ENCODE measurements at regions not wholly inside any gene's neighbourhood (a gene's known extent, or its start where the extent isn't known, plus 50 kb on each side); places are given as distances from the start of the nearest gene placed in this dataset.

GRCh38 chr5:89929834-89930233 lies 479.7 kb downstream of the CETN3 start:
- no peaks in the 10 kb centered on the region for H3K27me3 ChIP-seq (ENCODE audit: insufficient read depth, low read depth, low read length)
- H4K20me1 ChIP-seq (ENCODE audit: insufficient read depth), result no peaks in the 10 kb centered on the region
- no peaks in the 10 kb centered on the region for H3F3A ChIP-seq (ENCODE audit: insufficient read depth, low read length, poor library complexity, severe bottlenecking)
- H3K9ac ChIP-seq (ENCODE audit: low read length), result no peak overlapping the region
- H3K79me2 ChIP-seq (replicated peaks; ENCODE audit: insufficient read depth, low read length), result no peaks in the 10 kb centered on the region
- H3K27ac ChIP-seq (ENCODE audit: low read length), result no peak overlapping the region
- no peak overlapping the region for H2AFZ ChIP-seq (ENCODE audit: low read depth, low read length)
- no peak overlapping the region for H3K4me3 ChIP-seq (ENCODE audit: low read length)
- H3K4me2 ChIP-seq (ENCODE audit: low read length), result no peak overlapping the region
- no peaks in the 10 kb centered on the region for H3K36me3 ChIP-seq (ENCODE audit: insufficient read depth, low read length)
- no peak for TF ChIP-seq TAF1 (IDR thresholded peaks at IDR 0.05; ENCODE audit: low read depth)
- no peak for TF ChIP-seq POLR2AphosphoS5 (IDR thresholded peaks at IDR 0.05)
- TF ChIP-seq RAD21 (conservative IDR thresholded peaks at IDR 0.05), result no peak
- TF ChIP-seq SMC3 (conservative IDR thresholded peaks at IDR 0.05; ENCODE audit: poor library complexity), result no peak
- TF ChIP-seq EP300 (conservative IDR thresholded peaks at IDR 0.05; ENCODE audit: poor library complexity, severe bottlenecking), result no peak
- no peak for TF ChIP-seq CTCF (IDR thresholded peaks at IDR 0.05; ENCODE audit: poor library complexity, severe bottlenecking)
- TF ChIP-seq EZH2 (IDR thresholded peaks at IDR 0.05; ENCODE audit: borderline replicate concordance, insufficient read depth, low read length, poor library complexity, severe bottlenecking), result no peak
- no peak for TF ChIP-seq REST (IDR thresholded peaks at IDR 0.05; ENCODE audit: borderline replicate concordance)
- no peak for TF ChIP-seq MXI1 (conservative IDR thresholded peaks at IDR 0.05; ENCODE audit: poor library complexity, severe bottlenecking)
- no peaks in the 10 kb centered on the region for H3K9me2 ChIP-seq (ENCODE audit: insufficient read depth, low read length)
- no peaks in the 10 kb centered on the region for H3K9me3 ChIP-seq (ENCODE audit: low read length)

GRCh38 chr5:89929173-89929572 lies 480.4 kb downstream of the CETN3 start:
- no peak overlapping the region for H3K9ac ChIP-seq (ENCODE audit: low read length)

More at GRCh38 chr5:89929173-89929572, 480.4 kb downstream of the CETN3 start:
- Histone ChIP-seq H3K4me3 (ENCODE audit: low read length) (no peak overlapping the region), H3K79me2 (replicated peaks; ENCODE audit: insufficient read depth, low read length) (no peaks in the 10 kb centered on the region), H3K9me3 (ENCODE audit: low read length) (no peaks in the 10 kb centered on the region), H3K27me3 (ENCODE audit: insufficient read depth, low read depth, low read length) (no peaks in the 10 kb centered on the region), H3K9me2 (ENCODE audit: insufficient read depth, low read length) (no peaks in the 10 kb centered on the region), H4K20me1 (ENCODE audit: insufficient read depth) (no peaks in the 10 kb centered on the region), H3K36me3 (ENCODE audit: insufficient read depth, low read length) (no peaks in the 10 kb centered on the region), H3F3A (ENCODE audit: insufficient read depth, low read length, poor library complexity, severe bottlenecking) (no peaks in the 10 kb centered on the region), H3K4me2 (ENCODE audit: low read length) (no peak overlapping the region), H3K27ac (ENCODE audit: low read length) (no peak overlapping the region), H2AFZ (ENCODE audit: low read depth, low read length) (no peak overlapping the region)
- TF ChIP-seq MXI1 (conservative IDR thresholded peaks at IDR 0.05; ENCODE audit: poor library complexity, severe bottlenecking) (no peak), EP300 (conservative IDR thresholded peaks at IDR 0.05; ENCODE audit: poor library complexity, severe bottlenecking) (no peak), CTCF (IDR thresholded peaks at IDR 0.05; ENCODE audit: poor library complexity, severe bottlenecking) (no peak), EZH2 (IDR thresholded peaks at IDR 0.05; ENCODE audit: borderline replicate concordance, insufficient read depth, low read length, poor library complexity, severe bottlenecking) (no peak), TAF1 (IDR thresholded peaks at IDR 0.05; ENCODE audit: low read depth) (no peak), POLR2AphosphoS5 (IDR thresholded peaks at IDR 0.05) (no peak), REST (IDR thresholded peaks at IDR 0.05; ENCODE audit: borderline replicate concordance) (no peak), RAD21 (conservative IDR thresholded peaks at IDR 0.05) (no peak), SMC3 (conservative IDR thresholded peaks at IDR 0.05; ENCODE audit: poor library complexity) (no peak)

Data from neural cell (in vitro differentiated cells).